ENCODE measurements at regions not wholly inside any gene's neighbourhood (a gene's known extent, or its start where the extent isn't known, plus 50 kb on each side); places are given as distances from the start of the nearest gene placed in this dataset.
A peak's percentile ranks its signal among the peaks of the same experiment; 100 is the strongest.

DNA sequence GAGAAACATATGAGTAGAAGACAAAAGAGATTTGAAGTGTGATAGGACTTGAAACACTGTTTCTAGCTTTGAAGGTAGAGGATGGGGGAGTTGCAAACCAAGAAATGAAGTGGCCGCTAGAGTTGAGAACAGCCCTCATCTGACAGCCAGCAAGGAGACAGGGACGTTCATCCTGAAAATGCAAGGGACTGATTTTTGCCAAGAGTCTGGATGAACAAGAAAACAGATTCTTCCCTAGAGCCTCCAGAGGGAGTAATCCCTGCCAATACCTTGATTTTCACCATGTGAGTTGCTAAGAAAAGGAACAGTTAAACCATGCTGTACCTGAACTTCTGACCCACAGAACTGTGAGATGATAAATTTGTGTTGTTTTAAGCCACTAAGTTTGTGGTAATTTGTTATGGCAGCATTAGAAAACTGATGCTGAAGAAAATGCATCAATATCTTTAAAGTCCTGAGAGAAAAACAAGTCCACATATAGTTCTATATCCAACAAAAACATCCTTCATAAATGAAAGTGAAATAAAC is 154.0 kb upstream of the ADAMTSL1 start:
- Histone ChIP-seq H2AK5ac (ENCODE audit: low read depth, low read length) (no peak overlapping the region), H3K9me3 (ENCODE audit: control insufficient read depth, insufficient read depth, low read length) (no peaks in the 10 kb centered on the region), H4K5ac (ENCODE audit: low read depth, low read length) (no peak overlapping the region), H3K23ac (ENCODE audit: low read depth, low read length) (no peak overlapping the region), H3K4me2 (ENCODE audit: low read depth, low read length) (no peak overlapping the region), H2AK9ac (replicated peaks; ENCODE audit: low read depth, low read length, poor library complexity) (no peak overlapping the region), H3K27me3 (ENCODE audit: control insufficient read depth, insufficient read depth, low read length) (no peaks in the 10 kb centered on the region), H3K9ac (ENCODE audit: low read depth, low read length) (no peak overlapping the region), H3K18ac (ENCODE audit: low read depth, low read length) (no peak overlapping the region), H2BK5ac (ENCODE audit: low read depth, low read length, poor library complexity, severe bottlenecking) (no peak overlapping the region), H3K9me1 (ENCODE audit: insufficient read depth, low read length) (no peaks in the 10 kb centered on the region), H3K4ac (ENCODE audit: low read depth, low read length) (no peak overlapping the region), H2BK20ac (ENCODE audit: low read depth, low read length) (no peak overlapping the region), H2AFZ (replicated peaks; ENCODE audit: low read length, poor library complexity) (peak overlapping the region; percentile 24), H2BK120ac (ENCODE audit: low read depth, low read length) (no peak overlapping the region), H3K27ac (ENCODE audit: insufficient read depth, low read length) (no peak overlapping the region), H4K8ac (ENCODE audit: low read depth in 2 of 2, low read length in 2 of 2) (no peak overlapping the region), H3K36me3 (ENCODE audit: control insufficient read depth, insufficient read depth, low read length) (no peaks in the 10 kb centered on the region), H3K14ac (replicated peaks; ENCODE audit: low read depth, low read length) (no peak overlapping the region), H3K56ac (ENCODE audit: extremely low read depth, insufficient read depth, low read length) (no peak overlapping the region), H2BK15ac (ENCODE audit: low read depth, low read length) (no peak overlapping the region), H3K79me1 (ENCODE audit: low read depth in 1 of 2, low read length in 2 of 2) (no peaks in the 10 kb centered on the region), H4K20me1 (ENCODE audit: insufficient read depth, low read length) (no peaks in the 10 kb centered on the region), H3K4me1 (ENCODE audit: control insufficient read depth, insufficient read depth, low read length) (no peaks in the 10 kb centered on the region), H4K91ac (ENCODE audit: insufficient read depth, low read depth, low read length) (no peak overlapping the region), H3K4me3 (ENCODE audit: insufficient read depth, low read depth, low read length) (no peak overlapping the region)
- dilution Hi-C loops (cut with HindIII; ENCODE audit: low sequenced_read_pairs, unreplicated experiment), result no loop called here
- CTCF ChIA-PET, result interaction anchor here (0.6 kb wide), 1 partner anchor 64 kb away, joined by 4 read pairs; no protein-coding TSS in a partner anchor
- BruUV-seq (replicated peaks), result no TSS peak
- TF ChIP-seq SMC3 (IDR thresholded peaks at IDR 0.05; ENCODE audit: low read depth, low read length) (peak; percentile 17; the same call in 1 of the 2 replicates), MAFK (IDR thresholded peaks at IDR 0.05; ENCODE audit: low read depth, low read length) (no peak)
- DNase-seq (peak; percentile 17), ATAC-seq (ENCODE audit: low read depth) (no peak)
- intact Hi-C loops (cut with micrococcal nuclease), result no loop called here
- in situ Hi-C loops (cut with MboI; ENCODE audit: low sequenced_read_pairs), result no loop called here
- POLR2A ChIA-PET (ENCODE audit: unreplicated experiment), result no interaction called here
- WGBS, 2 experiments (ENCODE audit: extremely low coverage in 2 of 2, insufficient read length in 1 of 2), result no CpG with 5 or more reads among the region's 2 CpGs
